Mesenchymal stem cell (in vitro differentiated cells and primary cell): ENCODE measurements at regions not wholly inside any gene's neighbourhood (a gene's known extent, or its start where the extent isn't known, plus 50 kb on each side); places are given as distances from the start of the nearest gene placed in this dataset.

Source experiments
- DNase-seq: peaks from one replicate; pipeline ENCODE4 v3.0.0-alpha.2; 2013
- H2AFZ ChIP-seq: one replicate; pipeline ENCODE4 v1.6.1; 2013; ENCODE audit warnings: low read depth, mild to moderate bottlenecking, control low read depth, inconsistent platforms, low read length, moderate library complexity
- H2AK5ac ChIP-seq: 2 replicates; pipeline ENCODE4 v1.6.1; 2013; ENCODE audit warnings: low read length, moderate library complexity, mild to moderate bottlenecking, inconsistent platforms; ENCODE audit not compliant: severe bottlenecking
- H2BK120ac ChIP-seq: one replicate; pipeline ENCODE4 v1.6.1; 2013; ENCODE audit warnings: low read depth, mild to moderate bottlenecking, inconsistent platforms, low read length, moderate library complexity
- H2BK12ac ChIP-seq, 2 experiments: one replicate each; pipeline ENCODE4 v1.6.1; 2013; ENCODE audit warnings: inconsistent platforms in 2 of 2, low read length in 2 of 2, mild to moderate bottlenecking in 2 of 2, moderate library complexity in 2 of 2, control low read depth in 1 of 2
- H2BK15ac ChIP-seq: one replicate; pipeline ENCODE4 v1.6.1; 2013; ENCODE audit warnings: mild to moderate bottlenecking, low read depth, inconsistent platforms; ENCODE audit not compliant: poor library complexity, severe bottlenecking
- H2BK5ac ChIP-seq: 2 replicates; pipeline ENCODE4 v1.6.1; 2013; ENCODE audit warnings: low read depth, mild to moderate bottlenecking, low read length, control low read depth, inconsistent platforms; ENCODE audit not compliant: poor library complexity, severe bottlenecking
- H3K14ac ChIP-seq, 2 experiments: one replicate each; pipeline ENCODE4 v1.6.1; 2013; ENCODE audit warnings: inconsistent platforms in 2 of 2, low read length in 2 of 2, control low read depth in 1 of 2, mild to moderate bottlenecking in 1 of 2, moderate library complexity in 1 of 2
- H3K18ac ChIP-seq, 2 experiments: one replicate each; pipeline ENCODE4 v1.6.1; 2013; ENCODE audit warnings: inconsistent platforms in 2 of 2, low read length in 2 of 2, control low read depth in 1 of 2, low read depth in 1 of 2, mild to moderate bottlenecking in 1 of 2
- H3K23ac ChIP-seq, 2 experiments: one replicate each; pipeline ENCODE4 v1.6.1; 2013; ENCODE audit warnings: inconsistent platforms in 2 of 2, low read length in 2 of 2, mild to moderate bottlenecking in 2 of 2, moderate library complexity in 2 of 2, control low read depth in 1 of 2
- H3K27ac ChIP-seq: 2 replicates; pipeline ENCODE4 v1.5.1; 2013; ENCODE audit warnings: mild to moderate bottlenecking, moderate library complexity, low read length, control low read depth, inconsistent platforms; ENCODE audit not compliant: poor library complexity, severe bottlenecking
- H3K27me3 ChIP-seq, 2 experiments: 2 replicates each; pipeline versions ENCODE4 v1.6.1 to v1.7.0; 2013; ENCODE audit warnings: low read length in 2 of 2, mild to moderate bottlenecking in 2 of 2, moderate library complexity in 2 of 2, control low read depth in 1 of 2, inconsistent platforms in 1 of 2; ENCODE audit not compliant: control insufficient read depth in 1 of 2, insufficient read depth in 1 of 2
- H3K36me3 ChIP-seq, 2 experiments: 2 replicates each; pipeline versions ENCODE4 v1.6.1 to v1.7.0; 2013; ENCODE audit warnings: low read length in 2 of 2, control low read depth in 1 of 2, inconsistent platforms in 1 of 2, low read depth in 1 of 2, mild to moderate bottlenecking in 1 of 2; ENCODE audit not compliant: insufficient read depth in 2 of 2, control insufficient read depth in 1 of 2
- H3K4ac ChIP-seq, 2 experiments: one replicate each; pipeline ENCODE4 v1.6.1; 2013; ENCODE audit warnings: inconsistent platforms in 2 of 2, low read length in 2 of 2, mild to moderate bottlenecking in 2 of 2, moderate library complexity in 2 of 2, control low read depth in 1 of 2, low read depth in 1 of 2
- H3K4me1 ChIP-seq: 2 replicates; pipeline ENCODE4 v1.6.1; 2013; ENCODE audit warnings: low read depth, low read length, control low read depth; ENCODE audit not compliant: control insufficient read depth, insufficient read depth
- H3K4me2 ChIP-seq: 2 replicates; pipeline ENCODE4 v1.6.1; 2013; ENCODE audit warnings: low read length, mild to moderate bottlenecking, inconsistent platforms; ENCODE audit not compliant: poor library complexity, severe bottlenecking
- H3K4me3 ChIP-seq, 2 experiments: 2 replicates each; pipeline versions ENCODE4 v1.5.1 to v1.7.0; 2013; ENCODE audit warnings: low read length in 2 of 2, mild to moderate bottlenecking in 2 of 2, control low read depth in 1 of 2, low read depth in 1 of 2; ENCODE audit not compliant: insufficient read depth in 1 of 2
- H3K79me1 ChIP-seq: replicated peaks from 2 replicates; pipeline ENCODE4 v1.6.1; 2013; ENCODE audit warnings: mild to moderate bottlenecking, control low read depth, low read length, inconsistent platforms; ENCODE audit not compliant: poor library complexity, severe bottlenecking
- H3K9ac ChIP-seq: 2 replicates; pipeline ENCODE4 v1.7.0; 2013; ENCODE audit warnings: mild to moderate bottlenecking, low read length, moderate library complexity
- H3K9me3 ChIP-seq: 2 replicates; pipeline ENCODE4 v1.7.0; 2013; ENCODE audit warnings: mild to moderate bottlenecking, low read length; ENCODE audit not compliant: control insufficient read depth
- H4K8ac ChIP-seq: one replicate; pipeline ENCODE4 v1.6.1; 2013; ENCODE audit warnings: inconsistent platforms, mild to moderate bottlenecking, low read length, moderate library complexity
- H4K91ac ChIP-seq: one replicate; pipeline ENCODE4 v1.6.1; 2013; ENCODE audit warnings: mild to moderate bottlenecking, low read length, inconsistent platforms
- WGBS: methylation state at CpG from one replicate; pipeline ENCODE4 v1.1.7; 2013; ENCODE audit warnings: mixed read lengths; 5-methylcytosine and 5-hydroxymethylcytosine counted together

DNA sequence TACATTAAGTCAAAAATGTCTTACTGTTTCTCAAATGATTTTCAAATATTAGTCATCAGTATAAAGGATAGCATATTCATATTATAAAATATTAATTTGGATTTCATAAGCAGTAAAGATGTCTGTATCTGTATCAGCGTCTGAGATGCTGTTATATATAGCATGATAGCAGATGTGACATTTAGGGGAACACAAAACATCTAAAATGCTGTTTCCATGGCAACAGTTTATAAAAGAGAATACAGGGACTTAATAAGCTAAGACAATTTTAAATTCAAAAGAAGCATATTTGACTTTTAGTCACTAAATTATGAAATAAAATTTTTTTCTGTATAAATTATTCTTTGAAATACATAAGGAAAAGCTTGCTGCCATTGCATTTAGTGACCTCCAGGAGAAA is 432.2 kb downstream of the PDGFC start:
- Histone ChIP-seq H2AK5ac (no peak overlapping the region), H3K23ac (no peak overlapping the region), H3K4me1 (no peaks in the 10 kb centered on the region), H3K18ac (no peak overlapping the region), H3K4me2 (no peak overlapping the region), H3K27ac (no peak overlapping the region), H3K4me3 (no peak overlapping the region), H3K27me3 (no peaks in the 10 kb centered on the region), H2BK120ac (no peak overlapping the region), H2AFZ (no peak overlapping the region), H2BK15ac (no peak overlapping the region), H4K91ac (no peak overlapping the region), H4K8ac (no peak overlapping the region), H3K4ac (no peak overlapping the region), H2BK12ac (no peak overlapping the region), H3K36me3 (no peaks in the 10 kb centered on the region), H3K9me3 (no peaks in the 10 kb centered on the region), H3K9ac (no peak overlapping the region), H3K14ac (no peak overlapping the region), H2BK5ac (no peak overlapping the region), H3K79me1 (no peaks in the 10 kb centered on the region)
- no peak for DNase-seq
- WGBS: no CpG with 5 or more reads among the region's 1 CpG

GRCh38 chr4:156538651-156539257 is 432.8 kb downstream of the PDGFC start:
- WGBS: no CpG with 5 or more reads among the region's 1 CpG
- Histone ChIP-seq H2AK5ac (no peak overlapping the region), H3K4ac (no peak overlapping the region)

DNA sequence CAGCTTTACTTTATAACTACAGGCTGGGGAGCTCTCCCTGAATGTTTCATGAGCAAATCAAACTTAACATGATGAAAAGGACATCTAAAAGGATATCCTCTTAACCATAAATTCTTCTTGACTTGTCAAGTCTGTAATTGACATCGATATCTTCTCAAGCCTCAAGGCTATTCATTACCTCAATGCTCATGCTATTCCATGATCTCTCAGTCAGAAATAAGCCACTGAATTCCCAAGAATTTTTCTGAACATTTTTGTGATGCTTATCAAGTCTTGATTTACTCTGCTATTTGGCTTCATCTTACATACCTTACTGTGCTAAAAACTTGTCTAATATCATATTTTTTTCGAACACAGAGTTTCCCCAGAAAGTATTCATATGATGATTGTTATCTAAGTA is 433.4 kb downstream of the PDGFC start:
- H2BK12ac ChIP-seq: no peak overlapping the region

More at GRCh38 chr4:156538651-156539257, 432.8 kb downstream of the PDGFC start:
- Histone ChIP-seq H3K27me3 (no peaks in the 10 kb centered on the region), H4K8ac (no peak overlapping the region), H2BK15ac (no peak overlapping the region), H3K4me3 (no peak overlapping the region), H3K27ac (no peak overlapping the region), H3K9me3 (no peaks in the 10 kb centered on the region), H3K9ac (no peak overlapping the region), H4K91ac (no peak overlapping the region), H3K79me1 (no peaks in the 10 kb centered on the region), H2BK120ac (no peak overlapping the region), H3K18ac (no peak overlapping the region), H3K14ac (no peak overlapping the region), H3K4me2 (no peak overlapping the region), H2BK12ac (no peak overlapping the region), H3K4me1 (no peaks in the 10 kb centered on the region), H2AFZ (no peak overlapping the region), H3K23ac (no peak overlapping the region), H2BK5ac (no peak overlapping the region), H3K36me3 (no peaks in the 10 kb centered on the region)
- no peak for DNase-seq

DNA sequence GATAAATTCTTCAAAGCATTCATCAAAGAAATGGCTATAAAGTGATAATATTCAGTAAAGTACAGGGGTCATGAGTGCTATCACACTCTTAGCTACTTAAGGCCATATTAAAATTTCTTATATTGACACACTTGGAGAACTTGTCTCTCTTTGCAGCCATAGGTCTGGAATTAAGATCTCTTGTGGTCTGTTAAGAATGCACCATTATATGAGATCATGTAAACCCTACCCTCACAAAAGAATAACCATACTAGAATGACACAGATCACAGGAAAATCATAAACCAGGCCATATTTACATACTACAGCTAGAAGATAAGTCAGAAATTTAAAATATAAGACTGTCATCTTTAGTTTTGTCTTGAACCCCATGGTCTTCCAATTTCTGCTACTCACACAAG is 434.3 kb downstream of the PDGFC start:
- H3K14ac ChIP-seq: no peak overlapping the region
- no peak overlapping the region for H3K4me2 ChIP-seq
- H3K27ac ChIP-seq: no peak overlapping the region
- no peaks in the 10 kb centered on the region for H3K4me1 ChIP-seq
- H3K36me3 ChIP-seq: no peaks in the 10 kb centered on the region
- H2BK120ac ChIP-seq: no peak overlapping the region
- no peaks in the 10 kb centered on the region for H3K9me3 ChIP-seq
- H2AFZ ChIP-seq: no peak overlapping the region
- no peak overlapping the region for H3K4ac ChIP-seq
- no peak overlapping the region for H2BK12ac ChIP-seq
- no peak overlapping the region for H3K18ac ChIP-seq
- no peak overlapping the region for H2AK5ac ChIP-seq
- H4K8ac ChIP-seq: no peak overlapping the region
- H2BK5ac ChIP-seq: no peak overlapping the region
- H3K23ac ChIP-seq: no peak overlapping the region
- no peak overlapping the region for H3K9ac ChIP-seq
- no peaks in the 10 kb centered on the region for H3K79me1 ChIP-seq
- H3K27me3 ChIP-seq: no peaks in the 10 kb centered on the region
- DNase-seq: no peak
- no peak overlapping the region for H4K91ac ChIP-seq
- no peak overlapping the region for H3K4me3 ChIP-seq
- no peak overlapping the region for H2BK15ac ChIP-seq

More for the DNA sequence above, 433.4 kb downstream of the PDGFC start:
- DNase-seq: no peak
- H3K79me1 ChIP-seq: no peaks in the 10 kb centered on the region
- H3K27me3 ChIP-seq: no peaks in the 10 kb centered on the region
- H3K9me3 ChIP-seq: no peaks in the 10 kb centered on the region
- H3K9ac ChIP-seq: no peak overlapping the region
- no peak overlapping the region for H2BK120ac ChIP-seq
- WGBS: 96% methylated on average over 1 of the region's 2 CpGs
- H2BK5ac ChIP-seq: no peak overlapping the region
- no peak overlapping the region for H4K91ac ChIP-seq
- no peaks in the 10 kb centered on the region for H3K36me3 ChIP-seq
- H4K8ac ChIP-seq: no peak overlapping the region
- H3K4me1 ChIP-seq: no peaks in the 10 kb centered on the region
- no peak overlapping the region for H3K4me2 ChIP-seq
- no peak overlapping the region for H3K18ac ChIP-seq
- no peak overlapping the region for H3K4ac ChIP-seq
- H3K4me3 ChIP-seq: no peak overlapping the region
- H3K14ac ChIP-seq: no peak overlapping the region
- no peak overlapping the region for H3K27ac ChIP-seq
- no peak overlapping the region for H2BK15ac ChIP-seq
- no peak overlapping the region for H2AFZ ChIP-seq
- H3K23ac ChIP-seq: no peak overlapping the region
- H2AK5ac ChIP-seq: no peak overlapping the region
